H1 (cell line): ENCODE measurements at regions not wholly inside any gene's neighbourhood (a gene's known extent, or its start where the extent isn't known, plus 50 kb on each side); places are given as distances from the start of the nearest gene placed in this dataset.

Experiments used
- CTCF ChIA-PET: fragments of 300-600 bp; sonication (Branson Sonifier 250); formaldehyde crosslinking; loops from one replicate; lab custom pipeline; 2021; ENCODE audit not compliant: partially characterized antibody; lab: Charles Lee
- POLR2A ChIA-PET: fragments of 300-600 bp; sonication (Branson Sonifier 250); formaldehyde crosslinking; loops from one replicate; lab custom pipeline; 2021; ENCODE audit warnings: inconsistent platforms; ENCODE audit not compliant: partially characterized antibody; lab: Charles Lee
- DNase-seq, 2 experiments: peaks; one replicate each; pipeline versions ENCODE4 v3.0.0 to v3.0.0-alpha.2; 2010 to 2022; ENCODE audit warnings: low spot score in 2 of 2, low read depth in 1 of 2, mixed read lengths in 1 of 2
- FAIRE-seq: peaks from 2 replicates; lab custom pipeline; 2011; peaks lifted over from hg19 to GRCh38; lab: Jason Lieb, UNC
- H2AFZ ChIP-seq: 2 replicates; pipeline ENCODE4 v1.8.1; 2012; ENCODE audit warnings: low read length, inconsistent platforms
- H2AK5ac ChIP-seq: 2 replicates; pipeline ENCODE4 v1.6.1; 2013; ENCODE audit warnings: low read depth, low read length
- H2BK120ac ChIP-seq: replicated peaks from 2 replicates; pipeline ENCODE3; 2013; ENCODE audit warnings: low read depth, low read length, inconsistent platforms
- H2BK12ac ChIP-seq: 2 replicates; pipeline ENCODE4 v1.6.1; 2013; ENCODE audit warnings: low read depth, low read length
- H2BK15ac ChIP-seq: 2 replicates; pipeline ENCODE4 v1.6.1; 2013; ENCODE audit warnings: low read length
- H2BK20ac ChIP-seq: 2 replicates; pipeline ENCODE4 v1.6.1; 2013; ENCODE audit warnings: low read length
- H2BK5ac ChIP-seq: 2 replicates; pipeline ENCODE4 v1.6.1; 2013; ENCODE audit warnings: low read depth, low read length
- H3K14ac ChIP-seq: 2 replicates; pipeline ENCODE4 v1.6.1; 2013; ENCODE audit warnings: inconsistent platforms; ENCODE audit not compliant: insufficient read length
- H3K18ac ChIP-seq: 2 replicates; pipeline ENCODE4 v1.6.1; 2013; ENCODE audit warnings: low read length; ENCODE audit errors: extremely low read depth
- H3K23ac ChIP-seq: 2 replicates; pipeline ENCODE4 v1.6.1; 2013; ENCODE audit warnings: inconsistent platforms; ENCODE audit not compliant: insufficient read length
- H3K23me2 ChIP-seq: 2 replicates; pipeline ENCODE4 v1.6.1; 2013; ENCODE audit warnings: low read depth, low read length
- H3K27ac ChIP-seq: 2 replicates; pipeline ENCODE4 v1.6.1; 2011; ENCODE audit warnings: low read depth, low read length, inconsistent platforms
- H3K27me3 ChIP-seq, 4 experiments: replicated peaks in 1 of 4; 1 replicate in 1 of 4; 2 replicates in 3 of 4; pipeline versions ENCODE4 v1.6.1 to v1.8.1; 2011 to 2013; ENCODE audit warnings: low read length in 3 of 4, mild to moderate bottlenecking in 3 of 4, inconsistent platforms in 2 of 4, mixed read lengths in 2 of 4, moderate library complexity in 1 of 4; ENCODE audit not compliant: control insufficient read depth in 3 of 4, insufficient read depth in 3 of 4; ENCODE audit errors: extremely low read depth in 1 of 4
- H3K36me3 ChIP-seq, 4 experiments: 2 replicates each; pipeline versions ENCODE4 v1.6.1 to v1.8.1; 2011 to 2013; ENCODE audit warnings: mild to moderate bottlenecking in 4 of 4, low read length in 3 of 4, moderate library complexity in 2 of 4, control low read depth in 1 of 4, inconsistent platforms in 1 of 4; ENCODE audit not compliant: insufficient read depth in 4 of 4, control insufficient read depth in 2 of 4
- H3K4ac ChIP-seq: replicated peaks from 2 replicates; pipeline ENCODE3; 2013; ENCODE audit warnings: low read length, low read depth, mixed read lengths, inconsistent platforms; ENCODE audit not compliant: insufficient read length
- H3K4me1 ChIP-seq, 4 experiments: replicated peaks in 1 of 4; 1 replicate in 1 of 4; 2 replicates in 3 of 4; pipeline versions ENCODE4 v1.6.1 to v1.8.1; 2011 to 2013; ENCODE audit warnings: low read length in 3 of 4, inconsistent platforms in 2 of 4, mixed read lengths in 1 of 4; ENCODE audit not compliant: insufficient read depth in 4 of 4, control insufficient read depth in 3 of 4
- H3K4me2 ChIP-seq, 2 experiments: 2 replicates each; pipeline versions ENCODE4 v1.6.1 to v1.8.1; 2011 to 2013; ENCODE audit warnings: low read depth in 2 of 2, low read length in 2 of 2, control low read depth in 1 of 2, inconsistent platforms in 1 of 2, mild to moderate bottlenecking in 1 of 2; ENCODE audit not compliant: insufficient read depth in 1 of 2
- H3K4me3 ChIP-seq, 4 experiments: fragments of 200-600, 300-600 bp in 1 of 4; sonication (generic), shearing (Covaris generic), sonication (Bioruptor Twin) in 1 of 4; 2 replicates each; pipeline versions ENCODE4 v1.5.1 to v1.8.1; 2011 to 2016; ENCODE audit warnings: low read length in 4 of 4, low read depth in 3 of 4, control low read depth in 2 of 4, inconsistent platforms in 2 of 4, mild to moderate bottlenecking in 2 of 4, mixed read lengths in 1 of 4, moderate library complexity in 1 of 4; ENCODE audit not compliant: insufficient read depth in 2 of 4; ENCODE audit errors: extremely low read depth in 1 of 4
- H3K56ac ChIP-seq: replicated peaks from 2 replicates; pipeline ENCODE3; 2013; ENCODE audit warnings: low read depth, mild to moderate bottlenecking, mixed read lengths, low read length, inconsistent platforms; ENCODE audit not compliant: insufficient read length
- H3K79me1 ChIP-seq: 2 replicates; pipeline ENCODE4 v1.6.1; 2013; ENCODE audit warnings: low read depth, low read length, control low read depth
- H3K79me2 ChIP-seq, 2 experiments: 2 replicates each; pipeline versions ENCODE4 v1.6.1 to v1.8.1; 2012 to 2013; ENCODE audit warnings: low read length in 2 of 2, mild to moderate bottlenecking in 2 of 2, inconsistent platforms in 1 of 2; ENCODE audit not compliant: insufficient read depth in 2 of 2, control insufficient read depth in 1 of 2
- H3K9ac ChIP-seq, 4 experiments: replicated peaks in 1 of 4; 1 replicate in 1 of 4; 2 replicates in 3 of 4; pipeline versions ENCODE4 v1.6.1 to v1.8.1; 2011 to 2013; ENCODE audit warnings: low read depth in 3 of 4, low read length in 3 of 4, control low read depth in 2 of 4, mild to moderate bottlenecking in 2 of 4, moderate library complexity in 2 of 4, inconsistent platforms in 1 of 4; ENCODE audit errors: extremely low read depth in 1 of 4
- H3K9me3 ChIP-seq, 2 experiments: 2 replicates each; pipeline versions ENCODE4 v1.6.1 to v1.8.1; 2012 to 2013; ENCODE audit warnings: mild to moderate bottlenecking in 2 of 2, moderate library complexity in 2 of 2, control low read depth in 1 of 2, inconsistent platforms in 1 of 2, low read depth in 1 of 2, low read length in 1 of 2, mixed read lengths in 1 of 2; ENCODE audit not compliant: insufficient read depth in 2 of 2
- H4K20me1 ChIP-seq, 2 experiments: replicated peaks in 1 of 2; 2 replicates each; pipeline versions ENCODE3 to v1.8.1; 2011 to 2013; ENCODE audit warnings: inconsistent platforms in 2 of 2, low read length in 2 of 2, mild to moderate bottlenecking in 1 of 2; ENCODE audit not compliant: insufficient read depth in 2 of 2, control insufficient read depth in 1 of 2
- H4K5ac ChIP-seq: 2 replicates; pipeline ENCODE4 v1.6.1; 2013; ENCODE audit warnings: low read length, low read depth, mixed read lengths, inconsistent platforms; ENCODE audit not compliant: insufficient read length
- H4K8ac ChIP-seq: 2 replicates; pipeline ENCODE4 v1.8.0; 2013; ENCODE audit warnings: mild to moderate bottlenecking, moderate library complexity, low read length, inconsistent platforms; ENCODE audit not compliant: insufficient read depth; ENCODE audit errors: extremely low read depth
- H4K91ac ChIP-seq: replicated peaks from 2 replicates; pipeline ENCODE3; 2013; ENCODE audit warnings: low read length, mixed read lengths, inconsistent platforms; ENCODE audit not compliant: insufficient read length
- CHD2 ChIP-seq: IDR thresholded peaks from 2 replicates; pipeline ENCODE4 v1.6.1; 2012; ENCODE audit warnings: low read length, improper control_type of control experiment
- EZH2 ChIP-seq: fragments of 200-600 bp; sonication (generic); IDR thresholded peaks from 2 replicates; pipeline ENCODE4 v1.7.1; 2012; ENCODE audit warnings: low read depth, mild to moderate bottlenecking, moderate library complexity, low read length, inconsistent platforms; ENCODE audit not compliant: severe bottlenecking
- HDAC6 ChIP-seq: IDR thresholded peaks from one replicate; pipeline ENCODE4 v1.7.1; 2012; ENCODE audit warnings: low read depth, mild to moderate bottlenecking, inconsistent platforms, low read length, moderate library complexity
- KDM5A ChIP-seq: fragments of 200-600 bp; IDR thresholded peaks from 2 replicates; pipeline ENCODE4 v1.7.1; 2012; ENCODE audit warnings: mild to moderate bottlenecking, low read length, inconsistent platforms, mixed read lengths
- POU5F1 ChIP-seq: IDR thresholded peaks from 2 replicates; pipeline ENCODE4 v1.6.1; 2011; ENCODE audit warnings: low read depth, mild to moderate bottlenecking, low read length, moderate library complexity
- RFX5 ChIP-seq: IDR thresholded peaks from 2 replicates; pipeline ENCODE4 v1.6.1; 2011; ENCODE audit warnings: low read depth, low read length, improper control_type of control experiment, borderline replicate concordance
- RXRA ChIP-seq: IDR thresholded peaks from 2 replicates; pipeline ENCODE4 v1.6.1; 2011; ENCODE audit warnings: low read depth, mild to moderate bottlenecking, low read length, moderate library complexity; ENCODE audit not compliant: insufficient read depth
- SIX5 ChIP-seq: IDR thresholded peaks from 2 replicates; pipeline ENCODE4 v1.6.1; 2011; ENCODE audit warnings: mild to moderate bottlenecking, low read depth, low read length
- TAF7 ChIP-seq: optimal IDR thresholded peaks from 2 replicates; pipeline ENCODE3; 2011; ENCODE audit warnings: low read depth, mild to moderate bottlenecking, inconsistent platforms, low read length, moderate library complexity, borderline replicate concordance
- TBP ChIP-seq: IDR thresholded peaks from 2 replicates; pipeline ENCODE4 v1.6.1; 2011; ENCODE audit warnings: low read depth, low read length, improper control_type of control experiment
- ZNF274 ChIP-seq: IDR thresholded peaks from 2 replicates; pipeline ENCODE4 v1.7.0; 2012; ENCODE audit warnings: low read length, borderline replicate concordance; ENCODE audit errors: extremely low read depth
- WGBS, 2 experiments: shearing (Covaris generic) in 1 of 2; methylation state at CpG; one replicate each; pipeline versions ENCODE4 v1.1.6 to v1.1.7; 2013 to 2015; ENCODE audit warnings: low lambda C conversion rate in 2 of 2, mixed read lengths in 2 of 2, inconsistent platforms in 1 of 2, low coverage in 1 of 2, missing lambda C conversion rate in 1 of 2; ENCODE audit not compliant: insufficient replicate concordance in 2 of 2, insufficient coverage in 1 of 2, insufficient read length in 1 of 2; ENCODE audit errors: extremely low coverage in 1 of 2, missing lambda C conversion rate in 1 of 2; 5-methylcytosine and 5-hydroxymethylcytosine counted together

GRCh38 chr5:67536866-67537265 lies 340.3 kb upstream of the CD180 start:
- Histone ChIP-seq H2BK15ac (no peak overlapping the region), H3K27me3 (no peaks in the 10 kb centered on the region), H3K79me2 (no peaks in the 10 kb centered on the region), H3K4ac (no peak overlapping the region), H3K79me1 (no peaks in the 10 kb centered on the region; the same call in 1 of the 2 replicates), H2AK5ac (no peak overlapping the region), H3K23ac (no peak overlapping the region), H3K9me3 (no peaks in the 10 kb centered on the region), H2BK20ac (no peak overlapping the region), H3K4me1 (no peaks in the 10 kb centered on the region), H4K8ac (no peak overlapping the region), H3K23me2 (no peaks in the 10 kb centered on the region), H3K36me3 (no peaks in the 10 kb centered on the region), H3K4me2 (no peak overlapping the region), H3K18ac (no peak overlapping the region), H3K27ac (no peak overlapping the region), H4K20me1 (no peaks in the 10 kb centered on the region), H2BK12ac (no peak overlapping the region), H3K4me3 (no peak overlapping the region), H3K56ac (no peak overlapping the region), H3K9ac (no peak overlapping the region), H2BK120ac (no peak overlapping the region), H2AFZ (no peak overlapping the region), H3K14ac (no peak overlapping the region), H2BK5ac (no peak overlapping the region), H4K5ac (no peak overlapping the region), H4K91ac (no peak overlapping the region)
- DNase-seq = no peak
- ChIA-PET CTCF (interaction anchor here (2.1 kb wide), 1 partner anchor 290 kb away, joined by 6 read pairs; no protein-coding TSS in a partner anchor), POLR2A (no interaction called here)
- WGBS, 2 experiments = 84% methylated on average over 3 of the region's 3 CpGs; no CpG with 5 or more reads in 1 of the 2 experiments
- TF ChIP-seq RXRA = no peak
- no peak for TF ChIP-seq KDM5A
- no peak for TF ChIP-seq RFX5
- TF ChIP-seq EZH2 = no peak
- TF ChIP-seq HDAC6 = no peak
- no peak for TF ChIP-seq CHD2
- TF ChIP-seq SIX5 = no peak
- no peak for TF ChIP-seq ZNF274
- TF ChIP-seq TBP = no peak
- TF ChIP-seq POU5F1 = no peak
- no peak for TF ChIP-seq TAF7
- no peak for FAIRE-seq
